SIG-M5 treated with dmso at 0.1 percent for 504 hours (cell line): ENCODE measurements at regions not wholly inside any gene's neighbourhood (a gene's known extent, or its start where the extent isn't known, plus 50 kb on each side); places are given as distances from the start of the nearest gene placed in this dataset.

Experiments
- DNase-seq: peaks from one replicate; lab custom pipeline; 2025; ENCODE audit not compliant: unreplicated experiment; lab: John Stamatoyannopoulos, UW

DNA sequence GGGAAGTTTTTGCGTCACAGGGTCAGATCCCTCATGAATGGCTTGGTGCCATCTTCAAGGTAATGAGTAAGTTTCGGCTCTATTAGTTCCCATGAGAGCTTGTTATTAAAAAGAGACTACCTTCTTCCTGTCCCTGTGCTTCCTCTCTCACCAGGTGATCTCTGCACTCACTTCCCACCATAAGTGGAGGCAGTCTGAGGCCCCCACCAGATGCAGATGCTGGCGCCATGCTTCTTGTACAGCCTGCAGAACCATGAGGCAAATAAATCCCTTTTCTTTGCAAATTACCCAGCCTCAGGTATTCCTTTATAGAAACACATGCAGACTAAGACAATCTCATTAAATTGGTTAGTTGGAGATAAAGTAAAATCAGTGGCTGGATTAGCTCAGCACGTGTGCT, 75.6 kb upstream of the RFC3 start:
- no peak for DNase-seq

DNA sequence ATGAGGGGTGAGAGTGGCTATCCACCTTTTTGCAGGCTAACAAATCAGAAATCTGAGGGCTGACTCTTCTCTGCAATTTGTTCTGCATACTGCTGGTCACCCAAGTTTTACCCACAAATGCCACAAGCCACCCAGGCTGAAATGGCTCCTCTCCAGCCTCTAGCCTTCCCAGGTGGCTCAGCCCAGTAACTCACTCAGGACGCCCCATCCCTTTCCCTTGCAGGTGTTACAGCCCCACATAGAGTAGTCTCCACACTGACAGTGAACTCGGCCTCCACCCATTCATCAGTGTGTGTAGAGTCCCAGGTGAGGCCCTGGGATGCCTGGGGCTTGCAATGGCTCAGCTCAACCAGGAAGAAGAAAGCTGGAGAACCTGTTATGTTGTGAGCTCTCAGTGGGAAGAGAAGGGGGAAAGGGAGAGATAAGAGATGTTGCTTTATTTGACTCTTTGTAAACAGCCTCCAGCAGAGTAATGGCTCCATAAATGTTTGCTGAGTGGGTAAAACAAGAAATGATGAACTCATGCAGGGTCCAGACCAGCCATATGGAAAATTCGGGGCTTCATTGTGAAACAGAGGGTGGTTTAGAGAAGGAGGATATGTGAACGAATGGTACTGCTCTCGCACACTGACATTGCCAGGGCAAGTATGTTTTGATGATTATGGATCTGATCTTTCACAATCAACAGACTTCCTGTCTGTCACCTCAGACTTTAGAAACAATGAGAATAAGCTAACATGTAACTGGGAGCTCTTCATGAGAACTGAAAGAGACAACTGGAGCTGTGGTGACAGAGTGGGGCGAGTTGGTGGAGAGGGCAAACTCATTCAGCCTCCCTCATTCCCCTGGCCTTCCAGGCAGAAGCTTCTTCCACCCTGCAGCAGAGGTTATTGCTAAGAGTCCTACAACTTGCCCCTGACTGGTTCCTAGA, 74.2 kb upstream of the RFC3 start:
- DNase-seq, result peak; percentile 94

DNA sequence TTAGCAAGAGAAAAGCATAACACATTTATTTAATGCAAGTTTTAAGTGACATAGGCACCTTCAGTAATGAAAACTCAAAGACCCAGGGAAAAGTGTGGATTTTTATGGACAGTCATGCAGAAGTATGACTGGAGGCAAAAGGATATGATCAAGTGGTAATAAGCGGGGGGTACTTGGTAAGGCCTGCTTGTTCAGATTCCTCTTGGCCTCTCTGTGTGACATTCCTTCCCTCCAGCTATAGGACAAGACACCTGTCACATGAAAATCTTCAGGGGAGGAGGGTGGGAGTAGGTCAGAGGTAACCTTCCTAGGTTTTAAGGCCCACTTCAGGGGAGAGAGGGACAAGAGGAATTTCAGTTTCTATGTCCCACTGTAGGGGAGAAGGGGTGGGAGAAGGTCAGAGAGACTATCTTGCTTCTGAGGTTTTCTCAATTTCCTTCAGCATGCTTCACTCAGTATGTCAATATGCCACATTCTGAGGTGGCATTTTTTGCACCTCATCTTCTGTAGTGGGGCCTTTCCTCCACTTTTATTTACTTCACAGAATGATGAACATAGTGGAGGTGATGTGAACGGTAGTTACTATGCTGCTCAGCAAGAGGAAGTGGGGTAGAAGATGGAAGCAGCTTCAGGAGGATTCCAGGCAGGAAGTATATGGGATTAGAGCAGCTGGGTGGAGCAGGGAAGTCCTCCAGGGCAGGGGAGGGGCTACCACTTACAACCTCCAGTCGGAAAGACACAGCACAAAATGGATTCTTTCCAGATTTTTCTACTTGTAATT, 73.2 kb upstream of the RFC3 start:
- DNase-seq, result no peak

DNA sequence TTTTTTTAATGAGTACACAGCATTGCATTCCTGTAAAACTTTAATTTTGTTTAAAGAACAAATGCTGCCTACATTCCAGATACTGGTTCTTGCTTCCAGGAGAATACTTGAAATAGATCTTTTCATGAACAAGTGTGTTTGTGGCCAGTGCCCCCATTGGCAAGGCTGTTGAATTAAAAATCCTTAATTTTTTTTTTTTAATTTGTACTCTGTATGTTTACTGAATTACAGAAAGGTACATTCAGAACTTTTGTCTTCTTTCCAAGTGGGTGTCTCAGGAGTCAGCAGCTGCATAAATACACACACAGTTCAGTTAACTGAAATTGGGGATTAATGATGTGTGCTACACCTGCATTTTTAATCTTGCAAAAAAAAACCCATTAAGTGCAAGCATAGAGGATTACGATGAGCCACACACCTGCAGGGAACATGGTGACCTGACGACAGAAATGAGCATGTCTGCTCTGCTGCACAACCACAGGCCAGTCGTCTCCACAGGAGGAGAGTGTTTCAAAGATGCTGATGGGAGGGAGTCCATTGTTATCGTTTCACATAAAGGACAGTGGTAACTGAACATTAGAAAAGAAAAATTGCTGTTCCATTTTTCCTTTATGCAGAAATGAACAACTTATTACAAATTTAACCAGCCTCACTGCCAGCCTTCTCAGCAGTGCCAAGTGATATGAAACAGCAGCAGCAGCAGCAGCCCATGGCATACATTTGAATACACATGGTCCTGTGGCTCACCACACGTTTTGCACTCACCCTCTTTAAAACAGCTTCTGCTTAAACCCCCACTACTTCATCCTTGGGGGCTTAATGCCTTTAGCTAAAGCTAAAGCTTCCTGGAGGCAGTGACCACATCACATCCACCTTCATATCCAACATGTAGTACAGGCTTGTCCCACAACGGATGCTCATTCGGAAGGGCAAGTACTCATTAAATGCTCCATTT, 72.3 kb upstream of the RFC3 start:
- no peak for DNase-seq

DNA sequence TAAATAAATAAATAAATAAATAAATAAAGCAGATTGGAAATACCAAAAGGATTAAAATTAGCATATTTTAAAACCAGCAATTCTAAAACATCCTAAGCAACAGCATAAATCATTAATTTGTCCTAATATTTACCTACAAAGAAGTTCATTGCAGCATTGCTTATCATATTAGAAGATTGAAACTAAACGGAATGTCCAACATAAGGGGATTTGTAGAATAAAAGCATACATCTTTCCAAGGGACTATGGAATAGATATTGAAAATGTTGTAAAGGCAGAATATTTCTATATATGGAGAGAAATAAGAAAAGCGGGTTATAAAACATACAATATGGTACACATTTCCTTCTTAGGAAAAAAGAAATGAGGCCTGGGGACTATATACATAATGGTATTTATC, 71.1 kb upstream of the RFC3 start:
- DNase-seq, result no peak

DNA sequence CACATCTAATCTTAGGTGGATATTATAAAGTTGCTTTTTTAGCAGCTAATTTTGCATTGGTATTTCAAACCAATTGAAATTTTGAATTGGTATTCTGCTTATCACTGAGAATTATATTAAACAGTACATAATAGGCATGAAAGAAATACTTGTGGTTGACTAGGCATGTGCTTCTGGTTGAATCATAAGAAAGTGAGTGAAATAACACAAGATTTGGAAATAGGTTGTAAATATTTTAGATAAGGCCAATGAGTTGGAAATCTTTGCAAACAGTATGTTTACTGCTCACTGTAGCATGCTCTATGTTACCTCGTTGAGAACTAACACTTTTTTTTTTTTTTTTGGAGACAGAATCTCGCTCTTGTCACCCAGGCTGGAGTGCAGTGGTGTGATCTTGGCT, 66.8 kb upstream of the RFC3 start:
- DNase-seq, result no peak

DNA sequence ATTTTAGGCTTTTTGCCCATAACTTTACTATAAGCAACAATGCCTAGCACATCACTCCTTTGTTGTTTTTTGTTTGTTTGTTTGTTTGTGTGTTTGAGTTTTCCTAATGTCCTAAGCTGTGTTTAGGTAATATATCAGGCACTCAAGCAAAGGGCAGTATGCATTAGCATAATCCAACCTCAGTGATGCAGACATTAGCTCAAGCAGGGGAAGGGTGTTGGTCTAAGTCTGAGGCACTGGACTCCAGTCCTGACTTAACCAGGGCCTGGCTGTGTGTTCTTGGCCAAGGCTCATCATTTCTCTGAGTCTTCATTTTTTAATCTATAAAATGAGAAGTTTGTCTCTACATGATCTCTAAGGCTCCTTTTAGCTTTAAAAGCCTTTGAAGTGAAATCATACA, 65.9 kb upstream of the RFC3 start:
- no peak for DNase-seq

DNA sequence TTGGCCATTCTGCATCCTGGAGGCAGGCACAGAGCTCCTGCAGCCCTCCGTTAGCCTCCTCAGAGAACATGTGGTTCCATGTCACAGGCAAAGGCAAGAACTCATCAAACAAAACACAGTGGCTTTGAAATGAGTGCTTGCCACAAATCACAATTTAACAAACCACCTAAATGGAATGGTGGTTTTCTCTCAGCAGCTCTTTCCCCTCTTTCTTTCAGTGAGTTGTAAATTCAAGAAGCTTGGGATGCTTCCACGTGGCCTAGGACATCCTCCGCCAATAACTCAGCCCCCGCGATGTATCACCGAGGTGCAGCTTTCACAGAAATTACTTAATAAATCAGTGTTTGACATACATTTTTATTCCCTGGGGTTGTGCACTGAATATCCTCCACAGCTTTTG, 65.4 kb upstream of the RFC3 start:
- no peak for DNase-seq

DNA sequence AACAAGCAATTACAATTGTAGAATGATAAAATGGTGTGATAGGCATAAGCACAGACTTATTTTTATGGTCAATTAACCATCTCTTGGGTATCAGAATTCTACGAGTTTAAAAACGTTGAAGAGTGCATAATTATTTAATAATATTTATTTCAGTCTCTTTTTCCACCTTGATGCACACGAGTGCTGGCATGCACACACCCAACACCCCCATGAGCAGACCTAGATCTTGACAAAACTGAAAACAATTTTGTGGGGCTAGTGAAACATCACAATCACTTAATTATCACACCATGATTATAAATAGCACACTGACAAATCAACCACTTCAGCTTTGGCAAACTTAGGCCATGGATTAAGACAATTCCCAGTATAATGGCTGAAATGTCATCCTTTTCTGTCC, 61.0 kb upstream of the RFC3 start:
- no peak for DNase-seq

DNA sequence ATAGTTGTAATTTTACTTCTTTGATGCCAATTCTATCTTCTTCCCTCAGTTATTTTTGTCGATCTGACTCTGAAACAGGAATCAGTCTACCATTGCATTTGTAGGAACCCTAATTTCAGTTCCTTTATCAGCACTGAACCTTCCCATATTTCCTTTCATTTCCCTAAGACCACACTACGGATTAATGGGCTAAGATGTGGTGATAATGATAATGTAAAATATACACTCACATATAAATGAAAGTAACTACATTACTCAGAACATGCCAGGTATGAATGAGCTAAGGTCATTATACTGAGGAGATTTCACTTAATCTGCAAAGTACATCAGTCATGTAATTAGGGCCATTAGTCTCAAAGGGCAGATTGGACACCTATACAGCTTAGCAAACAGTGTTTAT, 60.2 kb upstream of the RFC3 start:
- peak; percentile 65 for DNase-seq

DNA sequence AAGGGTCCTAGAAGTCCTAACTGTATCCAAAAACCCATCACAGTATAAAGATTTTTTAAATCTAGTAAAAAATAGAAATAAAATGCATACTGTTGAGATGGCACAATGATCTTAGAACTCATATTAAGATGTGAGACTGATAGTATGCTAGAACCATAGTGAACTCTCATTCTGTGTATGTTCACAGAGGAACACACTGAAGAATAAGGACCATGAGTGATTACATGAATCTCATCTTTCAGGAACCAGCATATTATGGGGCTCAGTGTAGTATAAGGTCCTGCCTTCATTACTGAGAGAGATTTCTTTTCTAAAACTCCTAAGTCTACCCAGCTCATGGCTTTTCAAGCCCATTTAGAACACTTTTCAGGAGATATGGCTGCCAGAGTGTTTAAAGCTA, 59.8 kb upstream of the RFC3 start:
- no peak for DNase-seq

DNA sequence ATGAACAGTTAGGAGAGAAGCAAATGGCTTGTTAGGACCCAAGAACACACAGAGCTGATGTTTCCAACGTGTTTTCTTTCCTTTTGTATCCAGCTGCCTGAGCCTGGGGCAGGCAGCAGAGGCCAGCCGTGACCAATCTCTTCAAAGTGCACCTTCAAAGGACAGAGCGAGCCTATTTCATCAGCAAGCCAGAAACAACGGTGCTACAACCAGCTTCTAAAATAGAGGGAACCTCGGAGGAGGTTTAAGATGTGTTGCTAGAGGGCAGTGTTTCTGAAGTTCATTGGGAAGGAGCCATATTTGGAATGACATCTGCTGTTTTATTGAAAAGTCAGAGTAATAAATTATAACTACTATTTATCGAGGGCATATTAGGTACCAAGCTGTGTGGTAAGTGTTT, 56.2 kb upstream of the RFC3 start:
- no peak for DNase-seq

DNA sequence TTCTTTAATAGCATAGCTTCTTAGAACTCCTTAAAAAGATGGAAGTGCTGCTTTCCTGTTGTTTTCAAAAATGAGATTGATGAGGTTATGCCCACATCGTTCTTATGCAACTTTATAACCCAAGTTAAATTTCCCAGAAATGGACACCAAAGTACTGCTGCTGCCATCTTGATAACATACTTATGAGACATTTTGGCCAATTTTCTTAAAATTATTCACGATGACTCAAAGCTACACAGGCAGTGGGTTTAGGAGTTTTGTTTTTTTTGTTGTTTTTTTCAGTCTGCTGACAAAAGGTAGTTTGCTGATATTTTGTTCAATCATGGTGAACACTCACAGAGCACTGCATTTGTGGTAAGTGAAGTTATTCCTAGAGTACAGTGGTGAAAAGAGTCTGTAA, 54.9 kb upstream of the RFC3 start:
- DNase-seq, result no peak

DNA sequence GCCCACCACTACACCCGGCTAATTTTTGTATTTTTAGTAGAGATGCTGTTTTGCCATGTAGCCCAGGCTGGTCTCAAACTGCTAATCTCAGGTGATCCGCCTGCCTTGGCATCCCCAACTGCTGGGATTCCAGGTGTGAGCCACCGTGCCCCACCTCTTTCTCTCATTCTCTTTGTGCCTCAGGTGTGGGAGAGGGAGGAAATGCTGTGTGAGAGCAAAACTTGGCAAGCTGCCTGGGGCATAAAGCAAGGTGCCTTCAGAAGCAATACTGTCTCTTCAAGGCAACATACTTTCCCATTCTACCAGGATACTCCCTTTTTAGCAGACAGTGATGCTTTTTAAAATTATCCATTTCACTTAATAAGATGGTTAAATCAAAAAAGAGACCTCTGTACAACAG, 53.2 kb upstream of the RFC3 start:
- DNase-seq, result no peak

DNA sequence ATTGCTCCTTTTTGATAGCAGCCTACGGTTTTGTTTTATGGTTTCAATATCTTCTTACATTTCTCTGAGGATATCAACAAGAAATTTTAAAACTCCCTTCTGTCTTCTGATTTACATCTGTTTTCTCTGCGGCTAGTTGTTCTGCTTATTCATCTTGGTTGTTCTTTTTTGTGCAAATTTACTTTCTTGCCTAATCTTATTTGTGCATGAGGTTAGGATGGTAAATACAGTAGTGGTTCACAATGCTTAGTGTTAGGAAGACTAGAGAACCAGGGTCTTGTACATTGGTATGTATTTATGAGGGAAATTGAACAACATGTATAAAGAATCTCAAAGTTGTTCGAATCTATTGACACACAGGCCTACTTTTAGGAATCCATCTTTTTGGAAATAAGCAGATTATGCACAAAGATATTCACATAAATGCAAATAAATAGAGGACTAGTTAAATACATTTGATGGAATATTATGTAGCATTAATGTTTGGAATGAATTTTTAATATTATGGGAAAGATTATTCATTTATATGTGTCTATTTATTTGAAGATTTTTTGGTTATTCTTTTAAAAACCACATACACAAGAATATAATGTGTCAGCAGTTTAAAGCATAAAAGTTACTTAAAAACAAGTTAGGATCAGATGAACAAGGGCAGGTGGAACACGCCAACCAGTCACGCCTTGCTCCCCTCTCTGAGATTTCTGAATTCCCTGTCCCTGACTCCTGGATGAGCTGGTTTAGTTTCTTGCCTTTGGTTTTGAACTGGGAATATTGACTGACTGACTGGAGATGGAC, 51.4 kb upstream of the RFC3 start:
- DNase-seq, result no peak

DNA sequence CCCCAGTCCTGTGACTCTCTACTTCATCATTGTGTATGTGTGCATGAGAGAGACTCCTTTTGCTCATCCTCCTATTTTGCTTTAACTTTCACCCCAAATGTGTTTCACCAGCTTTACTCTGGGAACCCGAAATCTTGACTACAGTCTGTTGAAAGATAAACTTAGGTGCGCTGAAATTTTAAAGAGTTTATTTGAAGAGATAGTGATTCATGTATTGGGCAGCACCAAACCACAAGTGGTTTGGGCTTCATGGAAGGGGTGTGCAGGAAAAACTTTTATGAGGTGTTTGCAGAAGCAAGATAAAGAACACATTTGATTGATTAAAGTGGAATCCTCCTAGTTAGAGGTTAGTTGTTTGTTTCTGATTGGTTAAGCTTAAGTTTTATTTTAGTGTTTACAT, 50.8 kb upstream of the RFC3 start:
- DNase-seq, result no peak
